SK-N-SH (cell line): ENCODE measurements at regions not wholly inside any gene's neighbourhood (a gene's known extent, or its start where the extent isn't known, plus 50 kb on each side); places are given as distances from the start of the nearest gene placed in this dataset.

Experiments used
- CTCF ChIP-seq: fragments of 200-600 bp; sonication (generic); IDR thresholded peaks from 2 replicates; pipeline ENCODE4 v1.6.1; 2017; ENCODE audit warnings: antibody characterized with exemption, mild to moderate bottlenecking, moderate library complexity
- EP300 ChIP-seq, 2 experiments: IDR thresholded peaks; 2 replicates each; pipeline versions ENCODE4 v1.4.0 to v1.6.1; 2012; ENCODE audit warnings: borderline replicate concordance in 1 of 2, low read depth in 1 of 2, low read length in 1 of 2
- EZH2phosphoT487 ChIP-seq: fragments of 200-600 bp; sonication (generic); IDR thresholded peaks from 2 replicates; pipeline ENCODE4 v1.6.1; 2017; ENCODE audit warnings: low read depth, mixed run types, mild to moderate bottlenecking, antibody characterized with exemption, moderate library complexity, borderline replicate concordance
- GATA2 ChIP-seq: sonication (generic); formaldehyde crosslinking; IDR thresholded peaks from 2 replicates; pipeline ENCODE4 v1.5.0; 2020; ENCODE audit warnings: mild to moderate bottlenecking, missing genetic modification reagents
- MAX ChIP-seq: IDR thresholded peaks from 2 replicates; pipeline ENCODE4 v1.4.0; 2012; ENCODE audit warnings: low read depth
- NFIC ChIP-seq: IDR thresholded peaks from 2 replicates; pipeline ENCODE4 v1.4.0; 2012; ENCODE audit warnings: borderline replicate concordance
- POLR2AphosphoS5 ChIP-seq: IDR thresholded peaks from 2 replicates; pipeline ENCODE4 v1.6.1; 2012; ENCODE audit warnings: low read depth, low read length
- REST ChIP-seq: IDR thresholded peaks from 2 replicates; pipeline ENCODE4 v1.6.1; 2012; ENCODE audit warnings: mild to moderate bottlenecking, low read depth, low read length, moderate library complexity
- TEAD4 ChIP-seq: IDR thresholded peaks from 2 replicates; pipeline ENCODE4 v1.4.0; 2012; ENCODE audit warnings: mild to moderate bottlenecking, borderline replicate concordance; ENCODE audit not compliant: insufficient read depth
- USF1 ChIP-seq: IDR thresholded peaks from 2 replicates; pipeline ENCODE4 v1.4.0; 2012; ENCODE audit warnings: low read depth, borderline replicate concordance
- USF2 ChIP-seq: fragments of 150-350 bp; IDR thresholded peaks from 2 replicates; pipeline ENCODE4 v1.6.1; 2017; ENCODE audit warnings: antibody characterized with exemption, low read length, low read depth, borderline replicate concordance
- ZBTB33 ChIP-seq: IDR thresholded peaks from 2 replicates; pipeline ENCODE4 v1.4.0; 2012; ENCODE audit warnings: low read depth, borderline replicate concordance

- TF ChIP-seq ZBTB33, result no peak
- no peak for TF ChIP-seq EP300 (IDR thresholded peaks at IDR 0.05; ENCODE audit: borderline replicate concordance in 1 of 2, low read depth in 1 of 2, low read length in 1 of 2)
- no peak for TF ChIP-seq CTCF
- no peak for TF ChIP-seq USF1
- no peak for TF ChIP-seq MAX
- no peak for TF ChIP-seq EZH2phosphoT487
- no peak for TF ChIP-seq TEAD4
- TF ChIP-seq NFIC, result no peak
- no peak for TF ChIP-seq POLR2AphosphoS5
- no peak for TF ChIP-seq REST
- no peak for TF ChIP-seq GATA2 (CRISPR knock-in tag)
- TF ChIP-seq USF2, result no peak
Measured at GRCh38 chr22:49310354-49310753, 517.3 kb downstream of the BRD1 start.
